ENCODE measurements at regions not wholly inside any gene's neighbourhood (a gene's known extent, or its start where the extent isn't known, plus 50 kb on each side); places are given as distances from the start of the nearest gene placed in this dataset.

DNA sequence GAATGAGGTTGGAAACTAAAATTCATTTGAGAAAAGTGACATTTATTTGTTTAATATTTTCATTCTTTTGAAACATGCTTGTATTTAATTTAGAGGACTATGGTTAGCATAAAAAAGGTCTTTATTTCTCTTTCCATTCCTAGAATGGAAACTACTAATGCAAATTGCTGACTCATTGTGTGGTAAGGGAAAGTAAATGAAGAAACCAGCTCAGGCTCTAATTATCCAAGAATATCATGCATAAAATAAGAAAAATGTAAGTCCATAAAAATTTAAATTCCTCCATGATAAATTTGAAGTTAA is 777.0 kb upstream of the SLITRK1 start:
- no peak for TF ChIP-seq EZH2 (IDR thresholded peaks at IDR 0.05; ENCODE audit: borderline replicate concordance, insufficient read depth, low read depth, low read length, poor library complexity, severe bottlenecking)
- TF ChIP-seq, protein P1, sequence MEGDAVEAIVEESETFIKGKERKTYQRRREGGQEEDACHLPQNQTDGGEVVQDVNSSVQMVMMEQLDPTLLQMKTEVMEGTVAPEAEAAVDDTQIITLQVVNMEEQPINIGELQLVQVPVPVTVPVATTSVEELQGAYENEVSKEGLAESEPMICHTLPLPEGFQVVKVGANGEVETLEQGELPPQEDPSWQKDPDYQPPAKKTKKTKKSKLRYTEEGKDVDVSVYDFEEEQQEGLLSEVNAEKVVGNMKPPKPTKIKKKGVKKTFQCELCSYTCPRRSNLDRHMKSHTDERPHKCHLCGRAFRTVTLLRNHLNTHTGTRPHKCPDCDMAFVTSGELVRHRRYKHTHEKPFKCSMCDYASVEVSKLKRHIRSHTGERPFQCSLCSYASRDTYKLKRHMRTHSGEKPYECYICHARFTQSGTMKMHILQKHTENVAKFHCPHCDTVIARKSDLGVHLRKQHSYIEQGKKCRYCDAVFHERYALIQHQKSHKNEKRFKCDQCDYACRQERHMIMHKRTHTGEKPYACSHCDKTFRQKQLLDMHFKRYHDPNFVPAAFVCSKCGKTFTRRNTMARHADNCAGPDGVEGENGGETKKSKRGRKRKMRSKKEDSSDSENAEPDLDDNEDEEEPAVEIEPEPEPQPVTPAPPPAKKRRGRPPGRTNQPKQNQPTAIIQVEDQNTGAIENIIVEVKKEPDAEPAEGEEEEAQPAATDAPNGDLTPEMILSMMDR (IDR thresholded peaks at IDR 0.05), result no peak

All from B cell (primary cell).